ENCODE measurements at regions not wholly inside any gene's neighbourhood (a gene's known extent, or its start where the extent isn't known, plus 50 kb on each side); places are given as distances from the start of the nearest gene placed in this dataset.

DNA sequence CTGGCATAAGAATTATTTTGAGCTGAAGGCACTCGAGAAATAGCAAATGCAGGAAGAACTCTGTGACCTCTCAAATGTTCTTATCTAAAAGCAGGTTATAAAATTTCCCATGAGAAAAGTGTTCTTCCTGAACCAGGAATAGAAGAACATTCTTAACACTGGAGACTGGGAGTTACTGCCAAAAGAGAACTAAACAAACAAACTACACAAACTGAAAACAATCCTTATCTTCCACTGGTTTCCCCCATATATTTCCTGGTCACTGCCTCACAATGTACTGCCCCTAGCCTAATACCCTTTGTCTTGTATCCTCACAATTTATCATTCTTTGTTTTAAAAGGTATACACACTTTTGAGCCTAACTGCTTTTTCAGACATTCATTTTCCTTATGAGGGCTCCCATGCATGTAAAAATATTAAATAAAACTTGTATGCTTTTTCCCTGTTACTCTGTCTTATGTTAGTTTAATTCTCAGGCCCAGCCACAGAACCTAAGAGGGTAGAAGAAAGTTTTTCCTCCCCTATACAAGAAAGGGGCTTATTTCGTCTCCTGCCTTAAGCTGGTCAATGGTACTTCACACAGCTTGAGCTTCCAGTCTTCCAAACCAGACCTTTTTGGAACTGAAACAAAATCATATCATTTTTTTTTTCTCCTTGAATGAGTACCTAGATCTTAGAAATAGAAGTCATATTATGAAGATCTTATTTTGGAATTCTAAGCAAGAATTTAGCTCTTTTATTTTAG is 110.6 kb downstream of the MSTN start:
- Histone ChIP-seq H4K20me1 (ENCODE audit: insufficient read depth, low read length) (no peaks in the 10 kb centered on the region), H3K27ac (ENCODE audit: low read depth in 1 of 2, low read length in 2 of 2) (no peak overlapping the region), H3K36me3 (replicated peaks in 1 of 2; ENCODE audit: control insufficient read depth in 1 of 2, insufficient read depth in 2 of 2, low read length in 2 of 2) (no peaks in the 10 kb centered on the region), H3K4me1 (ENCODE audit: control insufficient read depth in 1 of 2, insufficient read depth in 2 of 2, low read length in 2 of 2) (no peaks in the 10 kb centered on the region), H3K4me3 (replicated peaks in 1 of 3; ENCODE audit: low read depth in 2 of 3, low read length in 3 of 3) (no peak overlapping the region), H3K27me3 (ENCODE audit: control insufficient read depth in 2 of 2, insufficient read depth in 2 of 2, low read length in 2 of 2) (no peaks in the 10 kb centered on the region), H3K4me2 (replicated peaks; ENCODE audit: extremely low read depth, low read length, poor library complexity, severe bottlenecking) (no peak overlapping the region), H2AFZ (ENCODE audit: insufficient read depth, low read depth, low read length, poor library complexity, severe bottlenecking) (no peak overlapping the region), H3K9ac (ENCODE audit: insufficient read depth, low read length, poor library complexity, severe bottlenecking) (no peak overlapping the region), H3K79me2 (ENCODE audit: insufficient read depth, low read length) (no peaks in the 10 kb centered on the region), H3K9me3 (replicated peaks in 1 of 2; ENCODE audit: control insufficient read depth in 1 of 2, insufficient read depth in 1 of 2, low read length in 2 of 2) (no peaks in the 10 kb centered on the region)
- peaks cover 0 to 10% (median 0%) of the 10 kb centered on the region in 7 donors for H3K9me3 Mint-ChIP-seq
- H3K27ac Mint-ChIP-seq, result no peak overlapping the region
- intact Hi-C loops (cut with micrococcal nuclease), result no loop called here
- TF ChIP-seq, protein P1, sequence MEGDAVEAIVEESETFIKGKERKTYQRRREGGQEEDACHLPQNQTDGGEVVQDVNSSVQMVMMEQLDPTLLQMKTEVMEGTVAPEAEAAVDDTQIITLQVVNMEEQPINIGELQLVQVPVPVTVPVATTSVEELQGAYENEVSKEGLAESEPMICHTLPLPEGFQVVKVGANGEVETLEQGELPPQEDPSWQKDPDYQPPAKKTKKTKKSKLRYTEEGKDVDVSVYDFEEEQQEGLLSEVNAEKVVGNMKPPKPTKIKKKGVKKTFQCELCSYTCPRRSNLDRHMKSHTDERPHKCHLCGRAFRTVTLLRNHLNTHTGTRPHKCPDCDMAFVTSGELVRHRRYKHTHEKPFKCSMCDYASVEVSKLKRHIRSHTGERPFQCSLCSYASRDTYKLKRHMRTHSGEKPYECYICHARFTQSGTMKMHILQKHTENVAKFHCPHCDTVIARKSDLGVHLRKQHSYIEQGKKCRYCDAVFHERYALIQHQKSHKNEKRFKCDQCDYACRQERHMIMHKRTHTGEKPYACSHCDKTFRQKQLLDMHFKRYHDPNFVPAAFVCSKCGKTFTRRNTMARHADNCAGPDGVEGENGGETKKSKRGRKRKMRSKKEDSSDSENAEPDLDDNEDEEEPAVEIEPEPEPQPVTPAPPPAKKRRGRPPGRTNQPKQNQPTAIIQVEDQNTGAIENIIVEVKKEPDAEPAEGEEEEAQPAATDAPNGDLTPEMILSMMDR (IDR thresholded peaks at IDR 0.05), result no peak
- no peak for DNase-seq
- no peaks in the 10 kb centered on the region for H3K27me3 Mint-ChIP-seq (ENCODE audit: low read depth in 3 of 3)
- 40% methylated on average over 1 of the region's 2 CpGs for WGBS (ENCODE audit: insufficient coverage)
- no peaks in the 10 kb centered on the region for H3K36me3 Mint-ChIP-seq
- peaks cover 4% of the 10 kb centered on the region for H3K4me1 Mint-ChIP-seq
- no peak overlapping the region for H3K4me3 Mint-ChIP-seq

DNA sequence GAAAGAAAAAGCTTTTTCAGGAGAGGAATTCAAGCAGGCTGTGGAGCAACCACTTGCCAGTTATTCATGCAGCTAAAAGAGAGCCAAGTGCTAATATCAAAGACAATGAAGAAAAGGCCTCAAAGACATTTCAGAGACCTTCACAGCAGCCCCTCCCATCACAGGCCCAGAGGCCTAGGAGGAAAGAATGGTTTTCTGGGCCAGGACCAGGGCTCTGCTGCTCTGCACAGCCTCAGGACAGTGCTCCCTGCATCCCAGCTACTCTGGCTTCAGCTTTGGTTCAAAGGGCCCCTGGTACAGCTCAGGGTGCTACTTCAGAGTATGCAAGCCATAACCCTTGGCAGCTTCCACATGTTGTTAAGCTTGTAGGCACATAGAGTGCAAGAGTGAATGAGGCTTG is 119.5 kb downstream of the MSTN start:
- intact Hi-C loops (cut with micrococcal nuclease), result no loop called here
- no peak for DNase-seq
- TF ChIP-seq, protein P1 (IDR thresholded peaks at IDR 0.05), result no peak
- no peak overlapping the region for H3K4me2 ChIP-seq (replicated peaks; ENCODE audit: extremely low read depth, low read length, poor library complexity, severe bottlenecking)
- H3K36me3 Mint-ChIP-seq, result no peaks in the 10 kb centered on the region
- H3K36me3 ChIP-seq (replicated peaks in 1 of 2; ENCODE audit: control insufficient read depth in 1 of 2, insufficient read depth in 2 of 2, low read length in 2 of 2), result no peaks in the 10 kb centered on the region
- no peaks in the 10 kb centered on the region for H3K27me3 Mint-ChIP-seq (ENCODE audit: low read depth in 3 of 3)
- H3K9ac ChIP-seq (ENCODE audit: insufficient read depth, low read length, poor library complexity, severe bottlenecking), result no peak overlapping the region
- no peak overlapping the region for H3K4me3 Mint-ChIP-seq
- H2AFZ ChIP-seq (ENCODE audit: insufficient read depth, low read depth, low read length, poor library complexity, severe bottlenecking), result no peak overlapping the region
- peaks cover 30 to 33% of the 10 kb centered on the region in 2 donors for H3K9me3 ChIP-seq (replicated peaks in 1 of 2; ENCODE audit: control insufficient read depth in 1 of 2, insufficient read depth in 1 of 2, low read length in 2 of 2)
- H3K27ac Mint-ChIP-seq, result no peak overlapping the region
- H3K9me3 Mint-ChIP-seq, result peaks cover 33 to 44% (median 41%) of the 10 kb centered on the region in 7 donors
- no peak overlapping the region for H3K27ac ChIP-seq (ENCODE audit: low read depth in 1 of 2, low read length in 2 of 2)
- no peaks in the 10 kb centered on the region for H3K79me2 ChIP-seq (ENCODE audit: insufficient read depth, low read length)
- no peaks in the 10 kb centered on the region for H3K27me3 ChIP-seq (ENCODE audit: control insufficient read depth in 2 of 2, insufficient read depth in 2 of 2, low read length in 2 of 2)
- H4K20me1 ChIP-seq (ENCODE audit: insufficient read depth, low read length), result no peaks in the 10 kb centered on the region
- no peaks in the 10 kb centered on the region for H3K4me1 ChIP-seq (ENCODE audit: control insufficient read depth in 1 of 2, insufficient read depth in 2 of 2, low read length in 2 of 2)
- H3K4me3 ChIP-seq (replicated peaks in 1 of 3; ENCODE audit: low read depth in 2 of 3, low read length in 3 of 3), result no peak overlapping the region
- H3K4me1 Mint-ChIP-seq, result no peaks in the 10 kb centered on the region

Data from CD14-positive monocyte (primary cell).